ENCODE measurements at regions not wholly inside any gene's neighbourhood (a gene's known extent, or its start where the extent isn't known, plus 50 kb on each side); places are given as distances from the start of the nearest gene placed in this dataset.

DNA sequence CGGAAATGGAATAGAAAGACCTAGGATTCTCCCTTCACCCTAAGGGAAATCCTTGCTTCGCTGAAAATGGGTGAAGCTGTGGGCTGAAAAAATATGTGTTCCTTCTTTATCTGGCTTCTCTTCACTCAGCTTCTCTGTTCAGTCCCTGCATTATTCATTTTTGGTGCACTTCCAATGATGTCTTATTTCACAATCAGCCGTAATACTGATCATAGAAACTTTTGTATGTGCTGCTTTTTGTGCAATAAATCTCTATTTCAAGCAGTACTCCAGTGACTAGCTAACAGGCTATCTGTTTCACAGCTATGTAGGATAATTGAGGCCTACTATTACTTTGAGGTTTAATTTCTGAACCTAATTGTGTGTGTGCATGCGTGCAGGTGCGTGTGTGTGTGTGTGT, 144.6 kb downstream of the FOXL1 start:
- TF ChIP-seq ZNF274 (IDR thresholded peaks at IDR 0.05; ENCODE audit: low read depth, low read length) (no peak), SUZ12 (IDR thresholded peaks at IDR 0.05; ENCODE audit: extremely low read depth, insufficient read depth, insufficient read length) (no peak)
